ENCODE measurements at regions not wholly inside any gene's neighbourhood (a gene's known extent, or its start where the extent isn't known, plus 50 kb on each side); places are given as distances from the start of the nearest gene placed in this dataset.

GRCh38 chr14:34012369-34012768 is 61.5 kb upstream of the EGLN3 start (continued):
- TF ChIP-seq SNAPC4 (CRISPR knock-in tag; IDR thresholded peaks at IDR 0.05), result no peak
- TF ChIP-seq FOXP1 (IDR thresholded peaks at IDR 0.05), result no peak
- 0 out of 2 replicates have a peak, but pooled peaks have one; percentile 32 for TF ChIP-seq FOXP1 (CRISPR knock-in tag; IDR thresholded peaks at IDR 0.05)
- no peak for TF ChIP-seq ZNF615 (CRISPR knock-in tag; IDR thresholded peaks at IDR 0.05; ENCODE audit: borderline replicate concordance)
- TF ChIP-seq MED1 (CRISPR knock-in tag; IDR thresholded peaks at IDR 0.05), result peak; percentile 22; the same call in 1 of the 2 replicates
- TF ChIP-seq POGK (CRISPR knock-in tag; conservative IDR thresholded peaks at IDR 0.05), result no peak
- TF ChIP-seq EP300 (IDR thresholded peaks at IDR 0.05; ENCODE audit: low read depth in 2 of 2, low read length in 2 of 2), result peak in 1 of 2 experiments; percentile 33; a peak in 1 of 4 replicates
- no peak for TF ChIP-seq EP300 (CRISPR knock-in tag; IDR thresholded peaks at IDR 0.05; ENCODE audit: borderline replicate concordance)
- no peak for TF ChIP-seq NCOA1 (CRISPR knock-in tag; IDR thresholded peaks at IDR 0.05)
- TF ChIP-seq ZNF121 (CRISPR knock-in tag; IDR thresholded peaks at IDR 0.05), result peak; percentile 71; the same call in 1 of the 2 replicates
- TF ChIP-seq CSRNP1 (CRISPR knock-in tag; IDR thresholded peaks at IDR 0.05), result no peak
- no peak for TF ChIP-seq KAT2B (IDR thresholded peaks at IDR 0.05; ENCODE audit: borderline replicate concordance, low read depth, low read length)
- TF ChIP-seq KDM5B (CRISPR knock-in tag; IDR thresholded peaks at IDR 0.05; ENCODE audit: borderline replicate concordance), result no peak
- no peak for TF ChIP-seq HDAC2 (CRISPR knock-in tag; IDR thresholded peaks at IDR 0.05)
- no peak for TF ChIP-seq ZMYM3 (CRISPR knock-in tag; IDR thresholded peaks at IDR 0.05)
- no peak for TF ChIP-seq ISL2 (CRISPR knock-in tag; IDR thresholded peaks at IDR 0.05)
- TF ChIP-seq ZMAT5 (CRISPR knock-in tag; IDR thresholded peaks at IDR 0.05; ENCODE audit: borderline replicate concordance, low read depth), result no peak
- TF ChIP-seq SAP130 (CRISPR knock-in tag; IDR thresholded peaks at IDR 0.05; ENCODE audit: low read depth), result peak; percentile 55
- TF ChIP-seq RXRB (CRISPR knock-in tag; IDR thresholded peaks at IDR 0.05; ENCODE audit: borderline replicate concordance), result 0 out of 2 replicates have a peak, but pooled peaks have one; percentile 44
- no peak for TF ChIP-seq MIXL1 (CRISPR knock-in tag; IDR thresholded peaks at IDR 0.05)

Measured in HepG2 (cell line).